ENCODE measurements at regions not wholly inside any gene's neighbourhood (a gene's known extent, or its start where the extent isn't known, plus 50 kb on each side); places are given as distances from the start of the nearest gene placed in this dataset.

DNA sequence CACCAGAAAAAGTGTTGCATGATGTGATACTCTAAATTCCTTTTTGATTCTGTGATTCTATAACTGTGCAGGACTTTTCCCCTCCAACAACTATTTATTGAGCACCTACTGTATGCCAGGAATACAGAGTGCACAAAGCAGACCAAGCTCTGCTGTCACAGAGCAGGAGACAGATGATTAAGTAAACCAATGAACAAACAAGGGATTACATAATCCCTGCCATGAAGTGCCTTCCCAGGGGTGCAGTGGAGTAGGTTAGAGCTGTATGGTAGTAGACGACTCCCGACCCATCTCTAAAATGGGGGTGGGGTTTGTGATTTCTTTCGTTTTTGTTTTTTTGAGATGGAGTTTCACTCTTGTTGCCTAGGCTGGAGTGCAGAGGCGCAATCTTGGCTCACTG, 213.9 kb downstream of the TBX5 start:
- TF ChIP-seq, protein P1, sequence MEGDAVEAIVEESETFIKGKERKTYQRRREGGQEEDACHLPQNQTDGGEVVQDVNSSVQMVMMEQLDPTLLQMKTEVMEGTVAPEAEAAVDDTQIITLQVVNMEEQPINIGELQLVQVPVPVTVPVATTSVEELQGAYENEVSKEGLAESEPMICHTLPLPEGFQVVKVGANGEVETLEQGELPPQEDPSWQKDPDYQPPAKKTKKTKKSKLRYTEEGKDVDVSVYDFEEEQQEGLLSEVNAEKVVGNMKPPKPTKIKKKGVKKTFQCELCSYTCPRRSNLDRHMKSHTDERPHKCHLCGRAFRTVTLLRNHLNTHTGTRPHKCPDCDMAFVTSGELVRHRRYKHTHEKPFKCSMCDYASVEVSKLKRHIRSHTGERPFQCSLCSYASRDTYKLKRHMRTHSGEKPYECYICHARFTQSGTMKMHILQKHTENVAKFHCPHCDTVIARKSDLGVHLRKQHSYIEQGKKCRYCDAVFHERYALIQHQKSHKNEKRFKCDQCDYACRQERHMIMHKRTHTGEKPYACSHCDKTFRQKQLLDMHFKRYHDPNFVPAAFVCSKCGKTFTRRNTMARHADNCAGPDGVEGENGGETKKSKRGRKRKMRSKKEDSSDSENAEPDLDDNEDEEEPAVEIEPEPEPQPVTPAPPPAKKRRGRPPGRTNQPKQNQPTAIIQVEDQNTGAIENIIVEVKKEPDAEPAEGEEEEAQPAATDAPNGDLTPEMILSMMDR (IDR thresholded peaks at IDR 0.05; ENCODE audit: insufficient read depth, low read length): no peak
- H3K4me3 ChIP-seq (ENCODE audit: low read depth, low read length): no peak overlapping the region

DNA sequence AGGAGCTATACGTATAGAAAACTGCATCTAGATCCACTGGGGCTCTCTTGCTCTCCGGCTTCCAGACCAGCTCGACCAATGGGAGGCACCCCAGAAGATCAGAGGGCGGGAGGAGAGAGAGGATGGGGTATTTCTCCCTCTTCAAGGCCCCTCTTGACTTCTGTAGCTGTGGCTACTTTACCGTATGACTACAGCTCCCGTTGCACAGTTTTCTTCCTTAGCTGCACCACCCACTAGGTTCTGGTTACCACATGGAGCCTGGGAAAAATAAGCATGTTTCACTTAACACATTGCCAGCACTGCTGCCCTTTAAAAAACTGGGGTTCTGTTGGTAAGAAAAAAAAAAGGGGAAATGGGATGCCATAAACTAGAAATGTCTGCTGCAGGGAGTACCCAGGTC, 214.4 kb downstream of the TBX5 start:
- no peak overlapping the region for H3K4me3 ChIP-seq (ENCODE audit: low read depth, low read length)
- TF ChIP-seq, protein P1 (IDR thresholded peaks at IDR 0.05; ENCODE audit: insufficient read depth, low read length): no peak
- DNase-seq (ENCODE audit: low read depth): no peak

More for the DNA sequence above, 213.9 kb downstream of the TBX5 start:
- DNase-seq (ENCODE audit: low read depth): no peak

DNA sequence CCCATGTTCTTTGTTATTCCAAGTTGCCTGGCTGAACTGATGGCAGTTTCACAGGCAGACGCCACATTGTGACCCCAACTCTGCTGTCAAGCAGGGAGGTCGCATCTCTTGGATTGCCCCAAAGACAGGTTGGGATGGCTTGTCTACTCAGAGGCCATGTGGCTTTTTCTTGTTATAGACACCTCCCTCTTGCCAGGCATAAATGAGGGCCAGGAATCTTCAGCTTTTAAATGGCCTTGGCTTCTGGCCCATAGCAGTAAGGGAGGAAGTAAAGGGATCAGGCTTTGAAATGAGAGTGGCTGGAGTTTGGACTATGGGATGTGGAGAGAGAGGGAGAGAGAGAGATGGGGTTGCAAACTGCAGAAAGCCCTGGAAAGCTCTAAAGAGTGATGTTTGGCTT, 215.0 kb downstream of the TBX5 start:
- no peak for DNase-seq (ENCODE audit: low read depth)
- TF ChIP-seq, protein P1 (IDR thresholded peaks at IDR 0.05; ENCODE audit: insufficient read depth, low read length): no peak
- H3K4me3 ChIP-seq (ENCODE audit: low read depth, low read length): no peak overlapping the region

DNA sequence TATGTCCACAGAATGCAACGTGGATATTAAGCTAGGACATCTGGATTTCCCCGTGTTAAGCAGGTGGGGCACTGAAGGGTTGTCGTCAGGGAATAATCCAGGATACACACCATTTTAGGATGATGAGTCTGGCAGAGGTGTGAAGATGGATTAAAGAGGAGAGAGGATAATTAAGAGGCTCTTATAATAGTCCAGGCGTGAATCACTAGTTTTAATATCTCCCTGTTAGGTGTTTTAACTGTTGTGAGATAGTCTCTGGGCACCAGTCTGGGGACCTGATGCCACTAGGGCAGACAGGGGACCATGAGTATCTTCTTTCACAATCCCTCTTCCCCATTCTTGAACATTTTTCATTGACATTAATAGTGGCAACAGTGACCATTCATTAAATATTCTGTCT, 216.7 kb downstream of the TBX5 start:
- TF ChIP-seq, protein P1 (IDR thresholded peaks at IDR 0.05; ENCODE audit: insufficient read depth, low read length): no peak
- H3K4me3 ChIP-seq (ENCODE audit: low read depth, low read length): no peak overlapping the region
- no peak for DNase-seq (ENCODE audit: low read depth)

DNA sequence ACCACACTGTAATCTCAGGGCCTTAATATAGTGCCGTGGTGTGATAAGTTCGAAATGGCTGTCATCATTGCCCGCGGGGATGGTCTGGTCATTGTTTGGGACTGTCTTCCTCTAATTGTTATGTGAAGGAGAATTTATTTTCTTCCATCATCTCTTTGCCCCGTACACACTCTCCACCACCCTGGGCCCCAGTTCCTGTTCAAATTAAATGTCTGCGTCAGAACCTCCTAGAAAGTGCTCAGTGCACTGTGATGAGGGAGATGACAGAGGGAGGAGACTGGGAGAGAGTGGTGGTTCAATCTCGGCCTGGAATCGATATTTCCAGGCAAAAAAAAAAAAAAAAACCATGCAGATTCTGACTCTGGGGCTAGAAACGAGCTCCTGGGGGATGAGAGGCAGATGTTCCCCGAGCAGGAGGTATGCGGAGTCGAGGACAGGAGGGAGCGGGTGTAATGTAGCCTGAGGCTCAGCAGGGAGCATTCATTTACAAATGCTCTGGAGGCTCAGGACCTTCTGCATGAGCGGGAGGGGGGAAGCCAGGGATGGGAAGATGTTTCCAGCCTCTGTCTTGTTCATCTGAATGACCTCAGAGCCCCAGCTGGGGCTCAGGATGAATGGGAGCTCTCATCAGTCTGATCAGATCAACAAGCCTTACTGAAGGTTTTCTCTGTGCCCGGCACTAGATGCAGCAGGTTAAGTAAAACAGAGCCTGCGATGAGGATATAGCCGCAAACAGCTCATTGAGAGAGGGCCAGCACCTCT, 219.5 kb downstream of the TBX5 start:
- no peak overlapping the region for H3K4me3 ChIP-seq (ENCODE audit: low read depth, low read length)
- DNase-seq (ENCODE audit: low read depth): no peak
- TF ChIP-seq, protein P1 (IDR thresholded peaks at IDR 0.05; ENCODE audit: insufficient read depth, low read length): no peak

DNA sequence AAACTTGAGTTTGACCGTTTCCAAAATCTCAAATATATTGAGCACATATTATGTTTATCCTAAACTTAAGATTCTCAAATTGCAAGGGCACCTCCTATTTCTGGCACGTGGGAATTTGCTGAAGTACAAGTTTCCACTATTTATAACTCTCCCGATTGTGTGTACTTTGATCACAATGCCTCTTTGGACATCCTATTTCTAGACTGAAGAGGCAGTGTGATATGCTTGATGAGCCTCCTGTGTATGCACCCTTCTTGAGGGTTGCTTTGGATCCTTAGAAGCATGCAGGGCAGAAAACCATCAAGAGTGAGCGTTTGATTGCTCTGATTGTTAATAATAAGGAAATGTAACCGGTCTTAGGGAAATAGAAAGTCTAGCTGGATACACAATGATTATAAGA, 218.9 kb upstream of the RBM19 start:
- TF ChIP-seq, protein P1 (IDR thresholded peaks at IDR 0.05; ENCODE audit: insufficient read depth, low read length): no peak
- DNase-seq (ENCODE audit: low read depth): no peak
- H3K4me3 ChIP-seq (ENCODE audit: low read depth, low read length): no peak overlapping the region

DNA sequence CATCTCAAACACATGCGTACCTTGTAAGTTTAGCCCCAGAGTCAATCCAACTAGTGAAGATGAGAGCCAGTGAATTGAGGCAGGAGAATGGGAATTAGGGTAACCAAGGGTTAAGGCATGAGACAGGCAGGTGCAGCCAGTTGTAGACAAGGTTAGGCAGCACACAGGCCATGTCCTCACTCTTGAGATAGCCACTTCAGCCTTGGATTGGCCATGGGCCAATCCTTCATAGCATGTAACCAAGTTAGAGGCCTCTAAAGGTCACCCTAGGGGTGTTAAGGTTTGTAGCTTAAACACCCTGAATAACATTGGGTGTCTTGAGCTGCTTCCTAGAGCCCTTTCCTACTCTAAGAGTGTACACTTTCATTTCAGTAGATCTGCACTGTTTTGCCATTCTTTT, 208.2 kb upstream of the RBM19 start:
- no peak overlapping the region for H3K4me3 ChIP-seq (ENCODE audit: low read depth, low read length)
- TF ChIP-seq, protein P1 (IDR thresholded peaks at IDR 0.05; ENCODE audit: insufficient read depth, low read length): no peak
- no peak for DNase-seq (ENCODE audit: low read depth)
